ENCODE measurements at regions not wholly inside any gene's neighbourhood (a gene's known extent, or its start where the extent isn't known, plus 50 kb on each side); places are given as distances from the start of the nearest gene placed in this dataset.
A peak's percentile ranks its signal among the peaks of the same experiment; 100 is the strongest.

- peak; percentile 66 for DNase-seq
Measured at GRCh38 chr4:35105486-35105885, 1138.8 kb downstream of the ARAP2 start.

GRCh38 chr4:35106091-35106734 lies 1138.1 kb downstream of the ARAP2 start:
- DNase-seq: peak; percentile 79

- DNase-seq: no peak
Measured at GRCh38 chr4:35124106-35124505, 1120.2 kb downstream of the ARAP2 start.

- no peak for DNase-seq
Measured at GRCh38 chr4:35125995-35126712, 1118.2 kb downstream of the ARAP2 start.

GRCh38 chr4:35138449-35138848 lies 1105.9 kb downstream of the ARAP2 start:
- DNase-seq: no peak

- no peak for DNase-seq
Measured at GRCh38 chr4:35147761-35148160, 1096.6 kb downstream of the ARAP2 start.

- DNase-seq: peak; percentile 66
Measured at GRCh38 chr4:35151816-35152572, 1092.3 kb downstream of the ARAP2 start.

GRCh38 chr4:35163168-35163567 lies 1081.1 kb downstream of the ARAP2 start:
- no peak for DNase-seq

GRCh38 chr4:35164063-35164462 lies 1080.3 kb downstream of the ARAP2 start:
- no peak for DNase-seq

- no peak for DNase-seq
Measured at GRCh38 chr4:35166466-35166865, 1077.8 kb downstream of the ARAP2 start.

- DNase-seq: no peak
Measured at GRCh38 chr4:35167385-35167784, 1076.9 kb downstream of the ARAP2 start.

GRCh38 chr4:35175487-35175886 lies 1068.8 kb downstream of the ARAP2 start:
- no peak for DNase-seq

GRCh38 chr4:35175894-35176293 lies 1068.4 kb downstream of the ARAP2 start:
- DNase-seq: no peak

- DNase-seq: no peak
Measured at GRCh38 chr4:35182451-35182850, 1061.9 kb downstream of the ARAP2 start.

- DNase-seq: no peak
Measured at GRCh38 chr4:35189988-35190613, 1054.2 kb downstream of the ARAP2 start.

- no peak for DNase-seq
Measured at GRCh38 chr4:35201403-35201802, 1042.9 kb downstream of the ARAP2 start.

- no peak for DNase-seq
Measured at GRCh38 chr4:35216636-35217035, 1027.7 kb downstream of the ARAP2 start.

GRCh38 chr4:35217331-35217730 lies 1027.0 kb downstream of the ARAP2 start:
- DNase-seq: no peak

- peak; percentile 4 for DNase-seq
Measured at GRCh38 chr4:35228313-35228712, 1016.0 kb downstream of the ARAP2 start.

GRCh38 chr4:35229021-35229420 lies 1015.3 kb downstream of the ARAP2 start:
- no peak for DNase-seq

GRCh38 chr4:35237924-35238323 lies 1006.4 kb downstream of the ARAP2 start:
- no peak for DNase-seq

- DNase-seq: no peak
Measured at GRCh38 chr4:35238793-35239192, 1005.5 kb downstream of the ARAP2 start.

- DNase-seq: no peak
Measured at GRCh38 chr4:35246493-35246892, 997.8 kb downstream of the ARAP2 start.

Measured in OCI-M1 (cell line).